OCI-LY3 (cell line): ENCODE measurements at regions not wholly inside any gene's neighbourhood (a gene's known extent, or its start where the extent isn't known, plus 50 kb on each side); places are given as distances from the start of the nearest gene placed in this dataset.

ENCODE experiments used
- H2AFZ ChIP-seq: fragments of 200-600, 300-600 bp; shearing (Covaris generic); 2 replicates; pipeline ENCODE4 v1.6.0; 2014; ENCODE audit warnings: antibody characterized with exemption, low read depth, low read length
- H3K27ac ChIP-seq: fragments of 200-600, 300-600 bp; sonication (generic); 2 replicates; pipeline ENCODE4 v1.5.1; 2014; ENCODE audit warnings: mild to moderate bottlenecking, low read length, moderate library complexity, mixed read lengths
- H3K27me3 ChIP-seq: fragments of 200-600, 300-600 bp; sonication (generic); 2 replicates; pipeline ENCODE4 v1.6.1; 2014; ENCODE audit warnings: low read depth, low read length, mixed read lengths
- H3K36me3 ChIP-seq: fragments of 200-600, 300-600 bp; sonication (generic); replicated peaks from 2 replicates; pipeline ENCODE3; 2014; ENCODE audit warnings: low read depth, low read length, mixed read lengths
- H3K4me1 ChIP-seq: fragments of 300-600, 200-600 bp; sonication (generic); 2 replicates; pipeline ENCODE4 v1.6.1; 2014; ENCODE audit warnings: low read length, mixed read lengths
- H3K4me2 ChIP-seq: fragments of 200-600, 300-600 bp; sonication (generic); 2 replicates; pipeline ENCODE4 v1.6.1; 2014; ENCODE audit warnings: low read length, mixed read lengths
- H3K4me3 ChIP-seq: fragments of 300-600, 200-600 bp; sonication (generic); 2 replicates; pipeline ENCODE4 v1.5.1; 2014; ENCODE audit warnings: antibody characterized with exemption, mild to moderate bottlenecking, low read length, moderate library complexity
- H3K79me2 ChIP-seq: fragments of 300-600, 200-600 bp; shearing (Covaris generic); 2 replicates; pipeline ENCODE4 v1.6.1; 2014; ENCODE audit warnings: mild to moderate bottlenecking, low read length, mixed read lengths
- H3K9ac ChIP-seq: fragments of 300-600, 200-600 bp; shearing (Covaris generic); 2 replicates; pipeline ENCODE4 v1.6.0; 2014; ENCODE audit warnings: mild to moderate bottlenecking, low read length, moderate library complexity
- H3K9me3 ChIP-seq: fragments of 200-600, 300-600 bp; shearing (Covaris generic); 2 replicates; pipeline ENCODE4 v1.6.1; 2014; ENCODE audit warnings: low read length, mixed read lengths; ENCODE audit not compliant: insufficient read depth
- H4K20me1 ChIP-seq: fragments of 200-600, 300-600 bp; sonication (generic); 2 replicates; pipeline ENCODE4 v1.6.1; 2016; ENCODE audit warnings: low read length, mixed read lengths; ENCODE audit not compliant: insufficient read depth
- EZH2phosphoT487 ChIP-seq: fragments of 200-600 bp; shearing (Covaris generic); IDR thresholded peaks from 2 replicates; pipeline ENCODE4 v1.6.1; 2018; ENCODE audit warnings: antibody characterized with exemption, mixed run types, low read depth
- TF ChIP-seq, protein P1 (sequence below): fragments of 200-600, 300-600 bp; sonication (generic); IDR thresholded peaks from 2 replicates; pipeline ENCODE4 v1.5.1; 2014; ENCODE audit warnings: antibody characterized with exemption, low read length, low read depth

GRCh38 chr10:30219971-30220751 is 128.9 kb downstream of the MTPAP start:
- Histone ChIP-seq H3K27me3 (0 out of 2 replicates have a peak, but pooled peaks cover 3% of the 10 kb centered on the region), H3K9ac (no peak overlapping the region), H3K9me3 (no peaks in the 10 kb centered on the region), H3K4me3 (no peak overlapping the region), H3K4me2 (no peak overlapping the region), H3K36me3 (no peaks in the 10 kb centered on the region), H4K20me1 (no peaks in the 10 kb centered on the region), H3K27ac (no peak overlapping the region), H2AFZ (no peak overlapping the region), H3K79me2 (no peaks in the 10 kb centered on the region), H3K4me1 (no peaks in the 10 kb centered on the region)
- TF ChIP-seq, protein P1, sequence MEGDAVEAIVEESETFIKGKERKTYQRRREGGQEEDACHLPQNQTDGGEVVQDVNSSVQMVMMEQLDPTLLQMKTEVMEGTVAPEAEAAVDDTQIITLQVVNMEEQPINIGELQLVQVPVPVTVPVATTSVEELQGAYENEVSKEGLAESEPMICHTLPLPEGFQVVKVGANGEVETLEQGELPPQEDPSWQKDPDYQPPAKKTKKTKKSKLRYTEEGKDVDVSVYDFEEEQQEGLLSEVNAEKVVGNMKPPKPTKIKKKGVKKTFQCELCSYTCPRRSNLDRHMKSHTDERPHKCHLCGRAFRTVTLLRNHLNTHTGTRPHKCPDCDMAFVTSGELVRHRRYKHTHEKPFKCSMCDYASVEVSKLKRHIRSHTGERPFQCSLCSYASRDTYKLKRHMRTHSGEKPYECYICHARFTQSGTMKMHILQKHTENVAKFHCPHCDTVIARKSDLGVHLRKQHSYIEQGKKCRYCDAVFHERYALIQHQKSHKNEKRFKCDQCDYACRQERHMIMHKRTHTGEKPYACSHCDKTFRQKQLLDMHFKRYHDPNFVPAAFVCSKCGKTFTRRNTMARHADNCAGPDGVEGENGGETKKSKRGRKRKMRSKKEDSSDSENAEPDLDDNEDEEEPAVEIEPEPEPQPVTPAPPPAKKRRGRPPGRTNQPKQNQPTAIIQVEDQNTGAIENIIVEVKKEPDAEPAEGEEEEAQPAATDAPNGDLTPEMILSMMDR, result no peak
- no peak for TF ChIP-seq EZH2phosphoT487

DNA sequence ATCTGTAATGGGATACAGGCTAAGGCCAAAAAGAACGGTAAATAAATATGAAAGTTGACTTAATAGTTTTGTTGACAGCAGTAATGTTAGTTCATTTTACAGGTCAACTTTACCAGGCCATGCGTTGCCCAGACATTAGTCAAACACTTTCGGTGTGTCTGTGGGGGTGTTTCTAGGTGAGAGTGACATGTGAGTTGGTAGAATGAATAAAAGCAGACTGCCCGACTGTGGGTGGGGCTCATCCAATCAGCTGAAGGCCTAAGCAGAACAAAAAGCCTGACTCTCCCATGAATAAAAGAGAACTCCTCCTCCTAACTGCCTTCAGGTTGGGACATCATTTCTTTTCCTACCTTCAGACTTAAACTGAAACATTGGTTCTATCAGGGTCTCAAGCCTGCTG is 132.3 kb downstream of the MTPAP start:
- Histone ChIP-seq H3K79me2 (no peaks in the 10 kb centered on the region), H3K9ac (no peak overlapping the region), H4K20me1 (no peaks in the 10 kb centered on the region), H2AFZ (no peak overlapping the region), H3K4me3 (no peak overlapping the region), H3K36me3 (no peaks in the 10 kb centered on the region), H3K27me3 (0 out of 2 replicates have a peak, but pooled peaks cover 3% of the 10 kb centered on the region), H3K27ac (no peak overlapping the region), H3K4me2 (no peak overlapping the region), H3K9me3 (no peaks in the 10 kb centered on the region), H3K4me1 (no peaks in the 10 kb centered on the region)
- TF ChIP-seq EZH2phosphoT487, result no peak
- TF ChIP-seq, protein P1, result no peak

- no peak for TF ChIP-seq EZH2phosphoT487
- TF ChIP-seq, protein P1, result no peak
- Histone ChIP-seq H2AFZ (no peak overlapping the region), H4K20me1 (no peaks in the 10 kb centered on the region), H3K27me3 (0 out of 2 replicates have a peak, but pooled peaks cover 3% of the 10 kb centered on the region), H3K4me1 (no peaks in the 10 kb centered on the region), H3K9ac (no peak overlapping the region), H3K27ac (no peak overlapping the region), H3K9me3 (no peaks in the 10 kb centered on the region), H3K4me3 (no peak overlapping the region), H3K79me2 (no peaks in the 10 kb centered on the region), H3K4me2 (no peak overlapping the region), H3K36me3 (no peaks in the 10 kb centered on the region)
These were observed 133.5 kb downstream of the MTPAP start for GRCh38 chr10:30215623-30216022.

GRCh38 chr10:30215141-30215540 is 133.9 kb downstream of the MTPAP start:
- H4K20me1 ChIP-seq, result no peaks in the 10 kb centered on the region
- no peak overlapping the region for H2AFZ ChIP-seq
- no peak for TF ChIP-seq EZH2phosphoT487
- TF ChIP-seq, protein P1, result no peak
- no peaks in the 10 kb centered on the region for H3K4me1 ChIP-seq
- H3K79me2 ChIP-seq, result no peaks in the 10 kb centered on the region
- no peak overlapping the region for H3K27ac ChIP-seq
- H3K4me3 ChIP-seq, result no peak overlapping the region
- H3K4me2 ChIP-seq, result no peak overlapping the region
- H3K9ac ChIP-seq, result no peak overlapping the region
- no peaks in the 10 kb centered on the region for H3K36me3 ChIP-seq
- no peaks in the 10 kb centered on the region for H3K9me3 ChIP-seq
- H3K27me3 ChIP-seq, result 0 out of 2 replicates have a peak, but pooled peaks cover 3% of the 10 kb centered on the region
